HG03108 (cell line): ENCODE measurements at regions not wholly inside any gene's neighbourhood (a gene's known extent, or its start where the extent isn't known, plus 50 kb on each side); places are given as distances from the start of the nearest gene placed in this dataset.

Experiments used
- ATAC-seq: cut with Tn5 transposase; IDR thresholded peaks from one replicate; pipeline ENCODE4 v1.9.1; 2021; ENCODE audit warnings: moderate library complexity; ENCODE audit not compliant: unreplicated experiment

- ATAC-seq = no peak
Measured at GRCh38 chr6:14361956-14362587, 244.5 kb downstream of the CD83 start.

- no peak for ATAC-seq
Measured at GRCh38 chr6:14364370-14364769, 246.8 kb downstream of the CD83 start.

GRCh38 chr6:14365393-14365792, 247.8 kb downstream of the CD83 start:
- ATAC-seq = no peak

- ATAC-seq = no peak
Measured at GRCh38 chr6:14366315-14366714, 248.7 kb downstream of the CD83 start.

GRCh38 chr6:14366872-14367271, 249.3 kb downstream of the CD83 start:
- ATAC-seq = no peak

- ATAC-seq = no peak
Measured at GRCh38 chr6:14367296-14367695, 249.7 kb downstream of the CD83 start.

- no peak for ATAC-seq
Measured at GRCh38 chr6:14369717-14370116, 252.1 kb downstream of the CD83 start.

- no peak for ATAC-seq
Measured at GRCh38 chr6:14371530-14371929, 254.0 kb downstream of the CD83 start.

GRCh38 chr6:14372734-14373489, 255.3 kb downstream of the CD83 start:
- ATAC-seq = no peak

- ATAC-seq = no peak
Measured at GRCh38 chr6:14373648-14374437, 256.3 kb downstream of the CD83 start.

GRCh38 chr6:14375930-14376329, 258.4 kb downstream of the CD83 start:
- ATAC-seq = no peak

- ATAC-seq = no peak
Measured at GRCh38 chr6:14379568-14379967, 262.0 kb downstream of the CD83 start.

GRCh38 chr6:14380086-14380820, 262.7 kb downstream of the CD83 start:
- ATAC-seq = no peak

GRCh38 chr6:14380901-14381828, 263.6 kb downstream of the CD83 start:
- no peak for ATAC-seq

GRCh38 chr6:14381829-14382677, 264.5 kb downstream of the CD83 start:
- peak; percentile 63 for ATAC-seq

GRCh38 chr6:14382678-14383236, 265.2 kb downstream of the CD83 start:
- ATAC-seq = no peak

- no peak for ATAC-seq
Measured at GRCh38 chr6:14383393-14384174, 266.0 kb downstream of the CD83 start.
